SU-DHL-6 (cell line): ENCODE measurements at regions not wholly inside any gene's neighbourhood (a gene's known extent, or its start where the extent isn't known, plus 50 kb on each side); places are given as distances from the start of the nearest gene placed in this dataset.
"Not testable (repeated sequence)": the region's sequence is repeated elsewhere in the genome, so short reads cannot be mapped to it uniquely, and the experiment has no call there.

Experiments used
- H2AFZ ChIP-seq: fragments of 200-600 bp; sonication (generic); 2 replicates; pipeline ENCODE4 v1.6.1; 2014; ENCODE audit warnings: low read depth, mild to moderate bottlenecking, moderate library complexity, mixed read lengths, antibody characterized with exemption, low read length; ENCODE audit not compliant: severe bottlenecking
- H3F3A ChIP-seq: fragments of 200-600 bp; shearing (Covaris generic); 2 replicates; pipeline ENCODE4 v1.6.0; 2016; ENCODE audit warnings: antibody characterized with exemption, mild to moderate bottlenecking; ENCODE audit not compliant: insufficient read depth
- H3K27ac ChIP-seq: fragments of 200-600 bp; sonication (generic); 2 replicates; pipeline ENCODE4 v1.5.1; 2016; ENCODE audit warnings: low read depth, mild to moderate bottlenecking, low read length, moderate library complexity, mixed read lengths
- H3K27me3 ChIP-seq: fragments of 200-600 bp; sonication (generic), shearing (Covaris generic); 2 replicates; pipeline ENCODE4 v1.6.0; 2014; ENCODE audit warnings: mild to moderate bottlenecking, low read length
- H3K36me3 ChIP-seq: fragments of 200-600 bp; sonication (generic); 2 replicates; pipeline ENCODE4 v1.6.1; 2014; ENCODE audit warnings: mild to moderate bottlenecking, low read length, mixed read lengths
- H3K4me2 ChIP-seq: fragments of 300-600, 200-600 bp; shearing (Covaris generic), sonication (generic); 2 replicates; pipeline ENCODE4 v1.6.0; 2014; ENCODE audit warnings: low read length, low read depth, mild to moderate bottlenecking; ENCODE audit not compliant: poor library complexity, severe bottlenecking
- H3K4me3 ChIP-seq: fragments of 200-600 bp; sonication (generic); 2 replicates; pipeline ENCODE4 v1.5.1; 2014; ENCODE audit warnings: antibody characterized with exemption, low read length, mild to moderate bottlenecking, mixed read lengths; ENCODE audit not compliant: insufficient read depth, poor library complexity, severe bottlenecking
- H3K79me2 ChIP-seq: fragments of 200-600 bp; sonication (generic); 2 replicates; pipeline ENCODE4 v1.6.1; 2014; ENCODE audit warnings: mild to moderate bottlenecking, low read length, moderate library complexity; ENCODE audit not compliant: insufficient read depth
- H3K9ac ChIP-seq: fragments of 200-600 bp; sonication (generic); 2 replicates; pipeline ENCODE4 v1.7.0; 2014; ENCODE audit warnings: mild to moderate bottlenecking, low read length
- H3K9me2 ChIP-seq: fragments of 200-600 bp; sonication (generic); replicated peaks from 2 replicates; pipeline ENCODE4 v1.6.1; 2014; ENCODE audit warnings: low read length; ENCODE audit not compliant: insufficient read depth
- H3K9me3 ChIP-seq: fragments of 200-600 bp; sonication (generic); 2 replicates; pipeline ENCODE4 v1.6.1; 2014; ENCODE audit warnings: low read length, mixed read lengths; ENCODE audit not compliant: insufficient read depth
- H4K20me1 ChIP-seq: fragments of 200-600 bp; sonication (generic); 2 replicates; pipeline ENCODE4 v1.6.1; 2014; ENCODE audit warnings: low read depth, mild to moderate bottlenecking, antibody characterized with exemption, low read length, moderate library complexity, mixed read lengths
- CTCF ChIP-seq: fragments of 200-600 bp; sonication (generic); IDR thresholded peaks from one replicate; pipeline ENCODE4 v1.5.1; 2017; ENCODE audit warnings: antibody characterized with exemption, mild to moderate bottlenecking, low read length, moderate library complexity; ENCODE audit not compliant: insufficient read depth, poor library complexity, severe bottlenecking
- EZH2phosphoT487 ChIP-seq: fragments of 200-600 bp; sonication (generic), shearing (Covaris generic); conservative IDR thresholded peaks from 2 replicates; pipeline ENCODE4 v1.6.1; 2018; ENCODE audit warnings: mild to moderate bottlenecking, antibody characterized with exemption, low read length, moderate library complexity, mixed read lengths

GRCh38 chr2:192604295-192604694 is 409.6 kb upstream of the TMEFF2 start:
- H4K20me1 ChIP-seq, result no peaks in the 10 kb centered on the region
- H2AFZ ChIP-seq, result no peak overlapping the region
- TF ChIP-seq CTCF (no peak), EZH2phosphoT487 (no peak)
- no peak overlapping the region for H3K4me3 ChIP-seq
- H3K9ac ChIP-seq, result no peak overlapping the region
- no peaks in the 10 kb centered on the region for H3K9me2 ChIP-seq
- H3K27ac ChIP-seq, result no peak overlapping the region
- H3K9me3 ChIP-seq, result no peaks in the 10 kb centered on the region
- no peaks in the 10 kb centered on the region for H3K79me2 ChIP-seq
- no peak overlapping the region for H3K4me2 ChIP-seq
- no peaks in the 10 kb centered on the region for H3K36me3 ChIP-seq
- no peaks in the 10 kb centered on the region for H3F3A ChIP-seq
- H3K27me3 ChIP-seq, result no peaks in the 10 kb centered on the region

GRCh38 chr2:192598649-192599048 is 403.9 kb upstream of the TMEFF2 start:
- H3K9ac ChIP-seq, H3F3A ChIP-seq, H4K20me1 ChIP-seq, H3K27me3 ChIP-seq, H3K79me2 ChIP-seq, H2AFZ ChIP-seq, H3K4me3 ChIP-seq, H3K9me2 ChIP-seq, H3K27ac ChIP-seq, H3K9me3 ChIP-seq, H3K36me3 ChIP-seq, H3K4me2 ChIP-seq: not testable (repeated sequence)

GRCh38 chr2:192593561-192593960 is 398.8 kb upstream of the TMEFF2 start:
- no peaks in the 10 kb centered on the region for H3K27me3 ChIP-seq
- no peaks in the 10 kb centered on the region for H3K79me2 ChIP-seq
- H4K20me1 ChIP-seq, result no peaks in the 10 kb centered on the region
- no peak for TF ChIP-seq EZH2phosphoT487
- TF ChIP-seq CTCF, result no peak
- H3K27ac ChIP-seq, result no peak overlapping the region
- H3K36me3 ChIP-seq, result no peaks in the 10 kb centered on the region
- H3K4me3 ChIP-seq, result no peak overlapping the region
- H3K9me2 ChIP-seq, result no peaks in the 10 kb centered on the region
- H3K9ac ChIP-seq, result no peak overlapping the region
- no peaks in the 10 kb centered on the region for H3K9me3 ChIP-seq
- H2AFZ ChIP-seq, result no peak overlapping the region
- H3K4me2 ChIP-seq, result no peak overlapping the region
- no peaks in the 10 kb centered on the region for H3F3A ChIP-seq

GRCh38 chr2:192591617-192592016 is 396.9 kb upstream of the TMEFF2 start:
- H3K4me2 ChIP-seq, result no peak overlapping the region
- no peak overlapping the region for H3K4me3 ChIP-seq
- H3K9me3 ChIP-seq, result no peaks in the 10 kb centered on the region
- no peak overlapping the region for H3K9ac ChIP-seq
- no peak overlapping the region for H3K27ac ChIP-seq
- no peaks in the 10 kb centered on the region for H3K9me2 ChIP-seq
- H3K36me3 ChIP-seq, result no peaks in the 10 kb centered on the region
- no peaks in the 10 kb centered on the region for H4K20me1 ChIP-seq
- no peaks in the 10 kb centered on the region for H3K27me3 ChIP-seq
- no peak for TF ChIP-seq EZH2phosphoT487
- no peak for TF ChIP-seq CTCF
- H3K79me2 ChIP-seq, result no peaks in the 10 kb centered on the region
- no peaks in the 10 kb centered on the region for H3F3A ChIP-seq
- no peak overlapping the region for H2AFZ ChIP-seq
